Lower lobe of right lung (tissue), 2 donors: ENCODE measurements at regions not wholly inside any gene's neighbourhood (a gene's known extent, or its start where the extent isn't known, plus 50 kb on each side); places are given as distances from the start of the nearest gene placed in this dataset.

Source experiments
- ATAC-seq, 2 donors: fragments of 200-7000 bp; cut with Tn5 transposase; one replicate each; pipeline ENCODE4 v1.9.1; 2020 to 2022; ENCODE audit warnings: mild to moderate bottlenecking in 2 of 2, moderate library complexity in 2 of 2
- DNase-seq: peaks from one replicate; pipeline ENCODE4 v3.0.0-alpha.2; 2020
- H3K27ac ChIP-seq: fragments of 200-600 bp; one replicate; pipeline ENCODE4 v1.8.0; 2022
- H3K27me3 ChIP-seq: fragments of 200-600 bp; one replicate; pipeline ENCODE4 v1.8.0; 2022; ENCODE audit warnings: low read depth
- H3K36me3 ChIP-seq: fragments of 200-600 bp; one replicate; pipeline ENCODE4 v1.8.0; 2022; ENCODE audit warnings: mild to moderate bottlenecking
- H3K4me1 ChIP-seq: fragments of 200-600 bp; one replicate; pipeline ENCODE4 v1.8.0; 2022
- H3K4me3 ChIP-seq: fragments of 200-600 bp; one replicate; pipeline ENCODE4 v1.8.0; 2022; ENCODE audit warnings: mild to moderate bottlenecking
- H3K9me3 ChIP-seq: fragments of 200-600 bp; one replicate; pipeline ENCODE4 v1.8.0; 2022
- intact Hi-C: fragments of 100-400 bp; cut with DNase I; formaldehyde crosslinking; loops from one replicate; pipeline ENCODE4 v1.11.0; 2022
- TF ChIP-seq, protein P1 (sequence below): fragments of 200-600 bp; IDR thresholded peaks from one replicate; pipeline ENCODE4 v1.8.0; 2022; ENCODE audit warnings: antibody characterized with exemption, mild to moderate bottlenecking
- donor health status: DM: no; HTN: yes; CAD: no; lungs with severe emphysema.

- ATAC-seq (no peak), DNase-seq (no peak)
- H3K4me3 ChIP-seq: no peak overlapping the region
- H3K27me3 ChIP-seq: no peaks in the 10 kb centered on the region
- H3K27ac ChIP-seq: no peak overlapping the region
- TF ChIP-seq, protein P1, sequence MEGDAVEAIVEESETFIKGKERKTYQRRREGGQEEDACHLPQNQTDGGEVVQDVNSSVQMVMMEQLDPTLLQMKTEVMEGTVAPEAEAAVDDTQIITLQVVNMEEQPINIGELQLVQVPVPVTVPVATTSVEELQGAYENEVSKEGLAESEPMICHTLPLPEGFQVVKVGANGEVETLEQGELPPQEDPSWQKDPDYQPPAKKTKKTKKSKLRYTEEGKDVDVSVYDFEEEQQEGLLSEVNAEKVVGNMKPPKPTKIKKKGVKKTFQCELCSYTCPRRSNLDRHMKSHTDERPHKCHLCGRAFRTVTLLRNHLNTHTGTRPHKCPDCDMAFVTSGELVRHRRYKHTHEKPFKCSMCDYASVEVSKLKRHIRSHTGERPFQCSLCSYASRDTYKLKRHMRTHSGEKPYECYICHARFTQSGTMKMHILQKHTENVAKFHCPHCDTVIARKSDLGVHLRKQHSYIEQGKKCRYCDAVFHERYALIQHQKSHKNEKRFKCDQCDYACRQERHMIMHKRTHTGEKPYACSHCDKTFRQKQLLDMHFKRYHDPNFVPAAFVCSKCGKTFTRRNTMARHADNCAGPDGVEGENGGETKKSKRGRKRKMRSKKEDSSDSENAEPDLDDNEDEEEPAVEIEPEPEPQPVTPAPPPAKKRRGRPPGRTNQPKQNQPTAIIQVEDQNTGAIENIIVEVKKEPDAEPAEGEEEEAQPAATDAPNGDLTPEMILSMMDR: no peak
- no peaks in the 10 kb centered on the region for H3K9me3 ChIP-seq
- no peaks in the 10 kb centered on the region for H3K36me3 ChIP-seq
- H3K4me1 ChIP-seq: no peaks in the 10 kb centered on the region
- intact Hi-C loops: no loop called here
Observed at GRCh38 chr20:4472906-4473305, 213.3 kb upstream of the PRNP start.

DNA sequence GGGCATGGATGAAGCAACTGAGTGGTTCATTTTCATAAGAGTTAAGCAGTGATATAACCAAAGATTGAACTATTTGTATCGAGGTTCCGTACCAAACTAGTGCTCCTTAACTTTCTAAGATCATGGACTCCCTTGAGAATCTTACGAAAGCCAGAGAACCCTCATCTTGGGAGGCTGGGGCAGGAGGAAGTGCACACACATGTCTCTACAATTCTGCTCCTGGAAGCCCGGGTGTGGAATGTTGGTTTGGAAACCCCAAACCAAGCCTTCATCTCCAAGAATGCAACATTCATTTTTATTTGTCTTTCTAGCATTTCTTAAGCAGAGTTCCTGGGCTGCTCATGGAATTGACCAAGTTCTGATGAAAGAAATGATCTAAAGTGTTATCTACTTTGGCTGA is 215.0 kb upstream of the PRNP start:
- Histone ChIP-seq H3K27ac (no peak overlapping the region), H3K9me3 (no peaks in the 10 kb centered on the region), H3K4me1 (no peaks in the 10 kb centered on the region), H3K36me3 (no peaks in the 10 kb centered on the region), H3K27me3 (no peaks in the 10 kb centered on the region), H3K4me3 (no peak overlapping the region)
- DNase-seq: no peak
- ATAC-seq: no peak
- TF ChIP-seq, protein P1: no peak
- intact Hi-C loops: no loop called here

- H3K27me3 ChIP-seq: no peaks in the 10 kb centered on the region
- TF ChIP-seq, protein P1: no peak
- H3K27ac ChIP-seq: no peak overlapping the region
- no peak overlapping the region for H3K4me3 ChIP-seq
- no peak for ATAC-seq
- no peaks in the 10 kb centered on the region for H3K9me3 ChIP-seq
- intact Hi-C loops: no loop called here
- no peak for DNase-seq
- no peaks in the 10 kb centered on the region for H3K4me1 ChIP-seq
- no peaks in the 10 kb centered on the region for H3K36me3 ChIP-seq
Observed at GRCh38 chr20:4470375-4470774, 215.9 kb upstream of the PRNP start.

- Histone ChIP-seq H3K27ac (no peak overlapping the region), H3K27me3 (no peaks in the 10 kb centered on the region), H3K9me3 (no peaks in the 10 kb centered on the region), H3K4me1 (no peaks in the 10 kb centered on the region), H3K36me3 (no peaks in the 10 kb centered on the region), H3K4me3 (no peak overlapping the region)
- intact Hi-C loops: no loop called here
- DNase-seq (no peak), ATAC-seq (no peak)
- TF ChIP-seq, protein P1: no peak
Observed at GRCh38 chr20:4469910-4470309, 216.3 kb upstream of the PRNP start.

DNA sequence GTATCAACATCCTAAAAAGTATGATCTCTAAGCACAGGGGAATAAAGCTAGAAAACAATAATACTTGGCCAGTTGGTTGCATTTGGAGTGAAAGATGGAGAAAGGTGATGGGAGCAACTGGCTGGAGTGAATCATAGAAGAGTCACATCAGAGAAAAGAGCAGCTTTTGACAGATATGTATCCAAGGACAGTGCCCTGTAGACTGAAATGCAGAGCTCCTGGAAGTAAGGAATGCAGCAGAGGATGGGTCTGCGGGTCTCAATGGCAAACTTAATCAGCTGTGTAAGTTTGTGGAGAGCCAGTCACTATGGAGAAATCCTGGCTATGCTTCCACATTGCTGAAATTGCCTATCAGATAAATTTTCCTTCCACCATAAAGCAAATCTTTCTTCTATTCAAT is 218.1 kb upstream of the PRNP start:
- Histone ChIP-seq H3K36me3 (no peaks in the 10 kb centered on the region), H3K4me3 (no peak overlapping the region), H3K27me3 (no peaks in the 10 kb centered on the region), H3K27ac (no peak overlapping the region), H3K4me1 (no peaks in the 10 kb centered on the region), H3K9me3 (no peaks in the 10 kb centered on the region)
- TF ChIP-seq, protein P1: no peak
- ATAC-seq: no peak
- no peak for DNase-seq
- intact Hi-C loops: no loop called here
